Kidney (tissue), 13 donors: ENCODE measurements at regions not wholly inside any gene's neighbourhood (a gene's known extent, or its start where the extent isn't known, plus 50 kb on each side); places are given as distances from the start of the nearest gene placed in this dataset.
A peak's percentile ranks its signal among the peaks of the same experiment; 100 is the strongest.

ENCODE experiments used
- DNase-seq, 5 donors: peaks; one replicate each; pipeline ENCODE4 v3.0.0-alpha.2; 2013 to 2020
- FAIRE-seq: peaks from 2 replicates; lab custom pipeline; 2012; peaks lifted over from hg19 to GRCh38; lab: Jason Lieb, UNC
- H3K27ac ChIP-seq, 2 donors: one replicate each; pipeline ENCODE4 v1.7.0; 2013; ENCODE audit warnings: low read depth in 2 of 2, low read length in 2 of 2, inconsistent platforms in 1 of 2
- H3K27me3 ChIP-seq: one replicate; pipeline ENCODE4 v1.7.1; 2013; ENCODE audit warnings: low read length, inconsistent platforms; ENCODE audit not compliant: control insufficient read depth, insufficient read depth
- H3K36me3 ChIP-seq, 3 donors: one replicate each; pipeline versions ENCODE4 v1.7.0 to v1.7.1; 2013; ENCODE audit warnings: low read length in 3 of 3, control low read depth in 1 of 3, inconsistent platforms in 1 of 3; ENCODE audit not compliant: insufficient read depth in 3 of 3, control insufficient read depth in 2 of 3
- H3K4me1 ChIP-seq, 3 donors: one replicate each; pipeline versions ENCODE4 v1.7.0 to v1.7.1; 2013; ENCODE audit warnings: low read length in 3 of 3, inconsistent platforms in 1 of 3, low read depth in 1 of 3; ENCODE audit not compliant: control insufficient read depth in 2 of 3, insufficient read depth in 2 of 3
- H3K4me3 ChIP-seq, 3 donors: one replicate each; pipeline versions ENCODE4 v1.7.0 to v1.8.1; 2013; ENCODE audit warnings: low read length in 3 of 3, control low read depth in 1 of 3, inconsistent platforms in 1 of 3
- H3K9ac ChIP-seq, 3 donors: one replicate each; pipeline versions ENCODE4 v1.7.0 to v1.7.1; 2013; ENCODE audit warnings: low read length in 3 of 3, control low read depth in 1 of 3, inconsistent platforms in 1 of 3
- H3K9me3 ChIP-seq, 3 donors: one replicate each; pipeline versions ENCODE4 v1.7.0 to v1.7.1; 2013; ENCODE audit warnings: low read length in 3 of 3, control low read depth in 1 of 3, inconsistent platforms in 1 of 3; ENCODE audit not compliant: control insufficient read depth in 2 of 3, insufficient read depth in 1 of 3
- intact Hi-C: fragments of 100-400 bp; cut with DNase I; formaldehyde crosslinking; loops from one replicate; pipeline ENCODE4 v1.11.1; 2022
- TF ChIP-seq, protein P1 (sequence below): IDR thresholded peaks from 3 replicates; pipeline ENCODE4 v1.5.1; 2012; ENCODE audit warnings: mild to moderate bottlenecking, moderate library complexity, borderline replicate concordance; ENCODE audit not compliant: insufficient read depth; ENCODE audit errors: extremely low read depth
- donor health status: control.
- donor health status: control.
- donor health status: control.
- donor health status: control.
- donor health status: control.
- donor health status: DM: yes; HTN: yes; CAD: no.
- donor health status: Normal renal cell carcinoma (clear cell type).

DNA sequence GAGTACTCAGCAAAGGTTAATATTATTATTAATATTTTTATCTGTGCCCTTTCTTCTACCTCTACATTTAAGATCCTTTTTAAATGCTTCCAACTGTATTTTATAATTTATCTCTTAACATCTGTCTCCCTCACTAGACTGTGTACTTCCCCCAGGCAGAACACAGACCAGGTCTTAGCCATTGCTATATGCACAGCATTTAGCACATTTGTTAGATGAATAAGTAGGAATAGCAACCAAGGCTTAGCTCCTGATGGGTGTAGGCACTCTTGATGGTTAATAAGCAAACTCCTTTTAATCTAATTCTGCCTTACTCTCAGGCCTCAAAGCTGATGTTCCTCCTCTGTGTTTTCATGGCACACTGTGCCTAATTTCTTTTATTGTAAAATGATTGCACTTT, 83.7 kb upstream of the GNG12 start:
- H3K27me3 ChIP-seq = no peaks in the 10 kb centered on the region
- DNase-seq (no peak), FAIRE-seq (no peak)
- H3K4me1 ChIP-seq = no peaks in the 10 kb centered on the region
- H3K9me3 ChIP-seq = no peaks in the 10 kb centered on the region
- TF ChIP-seq, protein P1, sequence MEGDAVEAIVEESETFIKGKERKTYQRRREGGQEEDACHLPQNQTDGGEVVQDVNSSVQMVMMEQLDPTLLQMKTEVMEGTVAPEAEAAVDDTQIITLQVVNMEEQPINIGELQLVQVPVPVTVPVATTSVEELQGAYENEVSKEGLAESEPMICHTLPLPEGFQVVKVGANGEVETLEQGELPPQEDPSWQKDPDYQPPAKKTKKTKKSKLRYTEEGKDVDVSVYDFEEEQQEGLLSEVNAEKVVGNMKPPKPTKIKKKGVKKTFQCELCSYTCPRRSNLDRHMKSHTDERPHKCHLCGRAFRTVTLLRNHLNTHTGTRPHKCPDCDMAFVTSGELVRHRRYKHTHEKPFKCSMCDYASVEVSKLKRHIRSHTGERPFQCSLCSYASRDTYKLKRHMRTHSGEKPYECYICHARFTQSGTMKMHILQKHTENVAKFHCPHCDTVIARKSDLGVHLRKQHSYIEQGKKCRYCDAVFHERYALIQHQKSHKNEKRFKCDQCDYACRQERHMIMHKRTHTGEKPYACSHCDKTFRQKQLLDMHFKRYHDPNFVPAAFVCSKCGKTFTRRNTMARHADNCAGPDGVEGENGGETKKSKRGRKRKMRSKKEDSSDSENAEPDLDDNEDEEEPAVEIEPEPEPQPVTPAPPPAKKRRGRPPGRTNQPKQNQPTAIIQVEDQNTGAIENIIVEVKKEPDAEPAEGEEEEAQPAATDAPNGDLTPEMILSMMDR = no peak
- H3K9ac ChIP-seq = no peak overlapping the region
- H3K4me3 ChIP-seq = no peak overlapping the region
- intact Hi-C loops = no loop called here
- no peak overlapping the region for H3K27ac ChIP-seq
- H3K36me3 ChIP-seq = no peaks in the 10 kb centered on the region

DNA sequence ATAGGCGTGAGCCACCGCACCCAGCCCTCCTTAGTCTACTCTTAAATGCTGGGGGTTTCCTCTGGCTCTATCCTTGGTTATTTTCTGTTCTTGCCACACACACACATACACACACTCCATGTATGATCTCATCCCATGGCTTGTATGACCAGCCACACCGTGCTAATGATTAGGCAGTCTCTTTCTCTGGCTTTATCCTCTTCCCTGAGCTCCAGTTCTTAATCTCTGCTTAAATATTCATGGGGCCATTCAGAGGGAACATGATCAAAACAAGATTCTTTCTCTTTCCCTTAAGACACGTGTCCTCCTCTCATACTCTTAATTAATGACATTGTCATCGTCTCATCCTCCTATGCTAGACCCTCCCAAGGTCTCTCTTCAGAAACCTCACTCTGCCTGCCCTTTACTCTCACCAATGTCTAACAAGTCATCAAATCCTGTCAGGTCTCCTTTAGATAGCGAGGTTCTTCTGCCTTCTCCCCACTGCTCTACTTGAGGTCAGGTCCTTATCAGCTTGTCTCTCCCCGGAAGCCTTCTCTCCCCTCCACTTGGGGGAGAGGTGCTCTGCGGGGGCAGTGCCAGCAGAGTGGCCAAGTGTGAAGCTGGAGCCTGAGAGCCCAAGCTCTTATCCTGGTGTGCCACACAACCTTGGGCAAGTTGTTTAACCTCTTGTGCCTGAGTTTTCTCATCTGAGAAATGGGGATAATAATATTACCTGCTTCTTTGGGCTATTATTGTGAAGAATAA, 83.0 kb upstream of the GNG12 start:
- Histone ChIP-seq H3K36me3 (no peaks in the 10 kb centered on the region), H3K4me1 (no peaks in the 10 kb centered on the region), H3K9me3 (no peaks in the 10 kb centered on the region), H3K9ac (no peak overlapping the region), H3K4me3 (no peak overlapping the region), H3K27ac (no peak overlapping the region), H3K27me3 (no peaks in the 10 kb centered on the region)
- FAIRE-seq (no peak), DNase-seq (no peak)
- intact Hi-C loops = no loop called here
- TF ChIP-seq, protein P1 = no peak

DNA sequence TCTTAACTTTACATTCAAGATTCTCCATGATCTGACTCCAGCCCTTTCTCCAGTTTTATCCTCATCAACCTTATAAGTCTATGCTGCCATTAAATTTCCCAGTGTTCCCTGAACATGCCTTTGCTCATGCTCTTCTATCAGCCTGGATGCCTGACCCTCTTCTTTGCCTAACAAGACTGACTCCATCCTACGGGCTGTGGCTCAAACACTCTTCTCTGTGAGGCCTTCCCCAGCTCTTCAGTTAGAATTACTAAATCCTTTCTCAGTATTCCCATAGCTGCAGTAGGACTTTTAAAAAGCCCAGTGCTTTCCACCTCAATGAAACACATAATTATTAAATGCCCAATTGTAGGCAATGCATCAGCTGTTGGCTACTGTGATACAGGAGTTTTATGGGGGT, 76.5 kb upstream of the GNG12 start:
- Histone ChIP-seq H3K4me3 (no peak overlapping the region), H3K27me3 (no peaks in the 10 kb centered on the region), H3K9me3 (no peaks in the 10 kb centered on the region), H3K36me3 (no peaks in the 10 kb centered on the region), H3K4me1 (no peaks in the 10 kb centered on the region), H3K27ac (no peak overlapping the region), H3K9ac (no peak overlapping the region)
- FAIRE-seq = no peak
- intact Hi-C loops = no loop called here
- TF ChIP-seq, protein P1 = no peak
- peak in 1 of 5 donors; percentile 10 for DNase-seq
